Kidney (tissue), 13 donors: ENCODE measurements at regions not wholly inside any gene's neighbourhood (a gene's known extent, or its start where the extent isn't known, plus 50 kb on each side); places are given as distances from the start of the nearest gene placed in this dataset.

Experiments
- DNase-seq, 5 donors: peaks; one replicate each; pipeline ENCODE4 v3.0.0-alpha.2; 2013 to 2020
- FAIRE-seq: peaks from 2 replicates; lab custom pipeline; 2012; peaks lifted over from hg19 to GRCh38; lab: Jason Lieb, UNC
- H3K27ac ChIP-seq, 2 donors: one replicate each; pipeline ENCODE4 v1.7.0; 2013; ENCODE audit warnings: low read depth in 2 of 2, low read length in 2 of 2, inconsistent platforms in 1 of 2
- H3K27me3 ChIP-seq: one replicate; pipeline ENCODE4 v1.7.1; 2013; ENCODE audit warnings: low read length, inconsistent platforms; ENCODE audit not compliant: control insufficient read depth, insufficient read depth
- H3K36me3 ChIP-seq, 3 donors: one replicate each; pipeline versions ENCODE4 v1.7.0 to v1.7.1; 2013; ENCODE audit warnings: low read length in 3 of 3, control low read depth in 1 of 3, inconsistent platforms in 1 of 3; ENCODE audit not compliant: insufficient read depth in 3 of 3, control insufficient read depth in 2 of 3
- H3K4me1 ChIP-seq, 3 donors: one replicate each; pipeline versions ENCODE4 v1.7.0 to v1.7.1; 2013; ENCODE audit warnings: low read length in 3 of 3, inconsistent platforms in 1 of 3, low read depth in 1 of 3; ENCODE audit not compliant: control insufficient read depth in 2 of 3, insufficient read depth in 2 of 3
- H3K4me3 ChIP-seq, 3 donors: one replicate each; pipeline versions ENCODE4 v1.7.0 to v1.8.1; 2013; ENCODE audit warnings: low read length in 3 of 3, control low read depth in 1 of 3, inconsistent platforms in 1 of 3
- H3K9ac ChIP-seq, 3 donors: one replicate each; pipeline versions ENCODE4 v1.7.0 to v1.7.1; 2013; ENCODE audit warnings: low read length in 3 of 3, control low read depth in 1 of 3, inconsistent platforms in 1 of 3
- H3K9me3 ChIP-seq, 3 donors: one replicate each; pipeline versions ENCODE4 v1.7.0 to v1.7.1; 2013; ENCODE audit warnings: low read length in 3 of 3, control low read depth in 1 of 3, inconsistent platforms in 1 of 3; ENCODE audit not compliant: control insufficient read depth in 2 of 3, insufficient read depth in 1 of 3
- intact Hi-C: fragments of 100-400 bp; cut with DNase I; formaldehyde crosslinking; loops from one replicate; pipeline ENCODE4 v1.11.1; 2022
- TF ChIP-seq, protein P1 (sequence below): IDR thresholded peaks from 3 replicates; pipeline ENCODE4 v1.5.1; 2012; ENCODE audit warnings: mild to moderate bottlenecking, moderate library complexity, borderline replicate concordance; ENCODE audit not compliant: insufficient read depth; ENCODE audit errors: extremely low read depth
- donor health status: control.
- donor health status: control.
- donor health status: control.
- donor health status: control.
- donor health status: control.
- donor health status: DM: yes; HTN: yes; CAD: no.
- donor health status: Normal renal cell carcinoma (clear cell type).

- H3K4me3 ChIP-seq = no peak overlapping the region
- H3K9me3 ChIP-seq = no peaks in the 10 kb centered on the region
- H3K9ac ChIP-seq = no peak overlapping the region
- intact Hi-C loops = no loop called here
- FAIRE-seq = no peak
- no peaks in the 10 kb centered on the region for H3K27me3 ChIP-seq
- TF ChIP-seq, protein P1, sequence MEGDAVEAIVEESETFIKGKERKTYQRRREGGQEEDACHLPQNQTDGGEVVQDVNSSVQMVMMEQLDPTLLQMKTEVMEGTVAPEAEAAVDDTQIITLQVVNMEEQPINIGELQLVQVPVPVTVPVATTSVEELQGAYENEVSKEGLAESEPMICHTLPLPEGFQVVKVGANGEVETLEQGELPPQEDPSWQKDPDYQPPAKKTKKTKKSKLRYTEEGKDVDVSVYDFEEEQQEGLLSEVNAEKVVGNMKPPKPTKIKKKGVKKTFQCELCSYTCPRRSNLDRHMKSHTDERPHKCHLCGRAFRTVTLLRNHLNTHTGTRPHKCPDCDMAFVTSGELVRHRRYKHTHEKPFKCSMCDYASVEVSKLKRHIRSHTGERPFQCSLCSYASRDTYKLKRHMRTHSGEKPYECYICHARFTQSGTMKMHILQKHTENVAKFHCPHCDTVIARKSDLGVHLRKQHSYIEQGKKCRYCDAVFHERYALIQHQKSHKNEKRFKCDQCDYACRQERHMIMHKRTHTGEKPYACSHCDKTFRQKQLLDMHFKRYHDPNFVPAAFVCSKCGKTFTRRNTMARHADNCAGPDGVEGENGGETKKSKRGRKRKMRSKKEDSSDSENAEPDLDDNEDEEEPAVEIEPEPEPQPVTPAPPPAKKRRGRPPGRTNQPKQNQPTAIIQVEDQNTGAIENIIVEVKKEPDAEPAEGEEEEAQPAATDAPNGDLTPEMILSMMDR = no peak
- H3K4me1 ChIP-seq = peaks cover 0 to 5% (median 2%) of the 10 kb centered on the region in 3 donors
- no peak overlapping the region for H3K27ac ChIP-seq
- no peak for DNase-seq
- H3K36me3 ChIP-seq = no peaks in the 10 kb centered on the region
Measured at GRCh38 chr20:24406251-24406650, 63.2 kb upstream of the SYNDIG1 start.

GRCh38 chr20:24405810-24406209, 63.6 kb upstream of the SYNDIG1 start:
- Histone ChIP-seq H3K27ac (no peak overlapping the region), H3K4me3 (no peak overlapping the region), H3K9ac (no peak overlapping the region), H3K27me3 (no peaks in the 10 kb centered on the region), H3K36me3 (no peaks in the 10 kb centered on the region), H3K9me3 (peaks cover 0 to 2% (median 0%) of the 10 kb centered on the region in 3 donors), H3K4me1 (peaks cover 0 to 5% (median 2%) of the 10 kb centered on the region in 3 donors)
- DNase-seq (no peak), FAIRE-seq (no peak)
- TF ChIP-seq, protein P1 = no peak
- intact Hi-C loops = no loop called here

- FAIRE-seq = no peak
- Histone ChIP-seq H3K36me3 (no peaks in the 10 kb centered on the region), H3K9ac (no peak overlapping the region)
Measured at GRCh38 chr20:24403406-24403805, 66.0 kb upstream of the SYNDIG1 start.

More at GRCh38 chr20:24403406-24403805, 66.0 kb upstream of the SYNDIG1 start:
- no peak for DNase-seq
- Histone ChIP-seq H3K27me3 (no peaks in the 10 kb centered on the region), H3K4me3 (no peak overlapping the region), H3K4me1 (peaks cover 0 to 5% (median 2%) of the 10 kb centered on the region in 3 donors), H3K27ac (no peak overlapping the region), H3K9me3 (peaks cover 0 to 3% (median 0%) of the 10 kb centered on the region in 3 donors)
- TF ChIP-seq, protein P1 = no peak
- intact Hi-C loops = no loop called here
